HFF-Myc (cell line): ENCODE measurements at regions not wholly inside any gene's neighbourhood (a gene's known extent, or its start where the extent isn't known, plus 50 kb on each side); places are given as distances from the start of the nearest gene placed in this dataset.

Experiments used
- DNase-seq: peaks from one replicate; pipeline ENCODE4 v3.0.0-alpha.2; 2011; ENCODE audit warnings: low read depth; ENCODE audit errors: extremely low read depth
- H3K4me3 ChIP-seq: replicated peaks from 2 replicates; pipeline ENCODE4 v1.5.1; 2011; ENCODE audit warnings: low read depth, mild to moderate bottlenecking, control low read depth, low read length
- TF ChIP-seq, protein P1 (sequence below): IDR thresholded peaks from 2 replicates; pipeline ENCODE4 v1.5.1; 2012; ENCODE audit warnings: mild to moderate bottlenecking, low read depth, low read length, control low read depth; ENCODE audit errors: missing control alignments

DNA sequence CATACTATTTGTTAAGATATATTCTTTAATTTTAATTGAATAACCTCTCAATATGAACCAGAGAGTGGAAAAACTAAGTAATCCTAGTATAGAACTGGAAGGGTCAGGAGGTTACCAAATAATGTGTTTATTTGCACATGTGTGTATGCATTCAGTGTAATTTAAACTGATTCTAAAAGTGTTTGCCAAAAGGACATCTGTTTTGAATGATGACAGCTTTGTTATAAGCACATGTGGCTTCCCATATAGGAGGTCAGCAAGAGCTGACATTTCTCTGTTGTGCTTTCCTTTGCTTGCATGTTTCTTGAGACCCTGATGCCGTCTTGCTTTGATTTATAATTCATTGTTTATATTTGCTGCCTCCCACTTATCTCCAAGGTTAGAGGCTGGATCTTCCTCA lies 383.4 kb downstream of the BRINP1 start:
- TF ChIP-seq, protein P1, sequence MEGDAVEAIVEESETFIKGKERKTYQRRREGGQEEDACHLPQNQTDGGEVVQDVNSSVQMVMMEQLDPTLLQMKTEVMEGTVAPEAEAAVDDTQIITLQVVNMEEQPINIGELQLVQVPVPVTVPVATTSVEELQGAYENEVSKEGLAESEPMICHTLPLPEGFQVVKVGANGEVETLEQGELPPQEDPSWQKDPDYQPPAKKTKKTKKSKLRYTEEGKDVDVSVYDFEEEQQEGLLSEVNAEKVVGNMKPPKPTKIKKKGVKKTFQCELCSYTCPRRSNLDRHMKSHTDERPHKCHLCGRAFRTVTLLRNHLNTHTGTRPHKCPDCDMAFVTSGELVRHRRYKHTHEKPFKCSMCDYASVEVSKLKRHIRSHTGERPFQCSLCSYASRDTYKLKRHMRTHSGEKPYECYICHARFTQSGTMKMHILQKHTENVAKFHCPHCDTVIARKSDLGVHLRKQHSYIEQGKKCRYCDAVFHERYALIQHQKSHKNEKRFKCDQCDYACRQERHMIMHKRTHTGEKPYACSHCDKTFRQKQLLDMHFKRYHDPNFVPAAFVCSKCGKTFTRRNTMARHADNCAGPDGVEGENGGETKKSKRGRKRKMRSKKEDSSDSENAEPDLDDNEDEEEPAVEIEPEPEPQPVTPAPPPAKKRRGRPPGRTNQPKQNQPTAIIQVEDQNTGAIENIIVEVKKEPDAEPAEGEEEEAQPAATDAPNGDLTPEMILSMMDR, result no peak
- H3K4me3 ChIP-seq, result no peak overlapping the region
- DNase-seq, result no peak

DNA sequence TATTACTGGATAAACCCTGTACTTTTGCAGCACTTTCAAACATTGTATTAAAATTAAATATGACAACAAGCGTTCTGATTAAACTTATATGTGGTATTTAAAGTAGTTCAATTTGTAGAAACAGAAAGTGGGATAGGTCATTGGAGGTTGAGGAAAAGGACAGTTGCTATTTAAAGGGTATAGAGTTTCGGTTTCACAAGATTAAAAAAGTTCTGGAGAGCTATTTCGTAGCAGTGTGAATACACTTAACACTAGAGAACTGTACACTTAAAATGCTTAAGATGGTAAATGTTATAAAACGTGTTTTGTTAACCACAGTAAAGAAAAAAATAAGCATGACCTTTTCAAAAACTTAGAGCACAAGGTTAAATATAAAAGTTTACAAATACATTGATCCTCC lies 382.1 kb downstream of the BRINP1 start:
- no peak for DNase-seq
- H3K4me3 ChIP-seq, result no peak overlapping the region
- TF ChIP-seq, protein P1, result no peak

DNA sequence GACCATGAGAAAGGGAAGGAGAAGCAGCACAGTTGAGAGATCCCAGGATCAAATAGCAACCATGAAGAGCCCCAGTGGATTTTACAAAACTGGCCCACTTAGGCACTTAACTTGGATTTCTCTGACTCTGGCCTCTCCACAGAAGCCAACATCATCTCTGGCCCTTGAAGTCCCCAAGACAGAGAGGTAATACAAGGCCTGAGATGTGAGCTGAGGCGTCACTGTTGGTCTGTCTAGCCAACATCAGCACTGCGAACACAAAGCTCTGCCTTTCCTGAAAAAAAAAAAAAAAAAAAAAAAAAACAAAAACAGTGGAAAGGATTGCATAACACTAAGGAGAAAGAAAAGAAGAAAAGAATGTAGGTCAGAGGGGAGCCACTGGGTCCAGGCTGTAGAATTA lies 378.3 kb downstream of the BRINP1 start:
- TF ChIP-seq, protein P1, result no peak
- no peak for DNase-seq
- no peak overlapping the region for H3K4me3 ChIP-seq

DNA sequence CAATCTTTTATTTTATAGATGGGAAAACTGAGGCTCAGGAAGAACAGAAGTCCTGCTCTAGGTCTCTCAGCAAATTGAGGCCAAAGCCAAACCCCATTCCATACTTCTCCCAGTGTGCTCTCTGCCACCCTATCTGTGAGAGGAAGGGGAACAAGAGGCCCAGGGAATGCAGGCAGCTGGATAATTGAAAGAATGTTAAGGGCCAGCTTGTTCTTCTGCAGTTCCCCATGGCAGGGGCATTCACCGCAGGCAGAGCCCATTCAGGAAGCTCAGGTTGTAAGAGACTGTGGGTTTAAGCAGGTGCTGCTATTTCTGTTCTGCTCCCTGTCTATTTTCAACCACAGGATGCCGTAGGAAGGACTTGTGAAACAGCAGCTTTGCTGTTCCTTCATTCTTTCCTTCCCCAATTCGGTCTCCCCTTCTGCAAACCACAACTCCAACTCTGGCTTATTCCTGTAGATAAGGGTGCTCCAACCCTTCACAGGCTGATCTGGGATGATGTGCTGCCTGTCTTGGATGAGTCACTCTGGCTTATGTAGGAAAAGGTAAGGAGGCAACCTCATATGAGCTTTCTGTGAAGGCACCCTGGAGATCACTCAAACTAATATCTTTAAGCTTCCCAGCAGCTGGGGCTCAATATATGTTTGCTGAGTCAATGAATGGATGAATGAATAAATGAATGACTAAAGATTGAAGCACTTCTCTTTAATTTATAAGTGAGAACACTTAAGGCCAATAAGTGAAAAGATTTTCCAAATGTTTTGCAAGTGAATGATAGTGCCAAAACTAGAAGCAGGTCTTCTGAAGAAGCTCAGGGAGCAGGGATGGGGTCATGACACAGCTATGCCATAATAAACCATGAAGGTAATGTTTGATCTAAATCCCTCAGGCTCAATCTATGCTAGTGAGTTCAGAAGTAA lies 377.6 kb downstream of the BRINP1 start:
- TF ChIP-seq, protein P1, result no peak
- no peak overlapping the region for H3K4me3 ChIP-seq
- no peak for DNase-seq

DNA sequence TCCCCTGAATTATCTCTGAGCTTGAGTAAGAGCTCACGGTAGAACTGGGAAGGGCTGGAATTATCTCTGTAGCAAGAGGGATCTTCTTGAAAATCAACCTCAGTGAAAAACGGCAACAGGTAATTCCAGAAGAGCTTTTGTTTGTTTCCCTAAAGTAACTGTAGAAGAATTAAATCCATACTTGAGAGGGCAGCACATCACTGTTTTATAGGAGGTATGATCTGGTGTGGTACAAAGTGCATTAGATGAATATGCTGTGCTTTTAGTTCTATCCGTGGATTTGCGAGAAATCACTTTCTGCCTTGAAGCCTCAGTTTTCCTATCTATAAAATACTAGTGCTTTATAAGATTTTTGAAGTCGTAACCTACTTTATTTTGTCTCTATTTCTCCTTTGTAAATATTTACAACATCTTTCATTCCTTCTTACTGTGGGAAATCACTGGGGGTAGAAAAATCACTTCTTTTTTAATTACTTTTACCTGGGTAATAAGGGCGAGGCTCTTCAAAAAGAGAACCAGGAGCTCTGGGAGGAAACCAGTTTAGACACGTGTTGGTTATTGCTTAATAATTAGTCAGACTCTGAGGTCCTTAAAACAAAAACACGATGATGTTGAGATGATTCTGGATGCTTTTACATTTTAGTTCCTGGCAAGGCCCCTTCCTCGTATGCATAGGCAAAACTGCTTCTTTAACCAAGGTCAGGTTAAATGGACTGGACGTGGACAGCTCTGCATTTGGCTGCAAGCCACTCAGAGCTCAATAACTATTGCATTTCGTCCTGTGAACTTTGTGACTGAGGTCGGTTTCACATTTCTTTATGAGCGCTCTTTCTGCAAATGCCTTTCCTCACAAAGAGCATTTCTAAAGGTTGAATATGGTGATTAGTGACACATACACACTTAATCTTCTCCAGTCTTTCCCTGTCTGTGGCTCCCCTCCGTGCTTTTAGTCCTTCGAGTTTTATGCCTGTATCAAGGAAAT lies 376.1 kb downstream of the BRINP1 start:
- no peak overlapping the region for H3K4me3 ChIP-seq
- TF ChIP-seq, protein P1, result no peak
- DNase-seq, result no peak

DNA sequence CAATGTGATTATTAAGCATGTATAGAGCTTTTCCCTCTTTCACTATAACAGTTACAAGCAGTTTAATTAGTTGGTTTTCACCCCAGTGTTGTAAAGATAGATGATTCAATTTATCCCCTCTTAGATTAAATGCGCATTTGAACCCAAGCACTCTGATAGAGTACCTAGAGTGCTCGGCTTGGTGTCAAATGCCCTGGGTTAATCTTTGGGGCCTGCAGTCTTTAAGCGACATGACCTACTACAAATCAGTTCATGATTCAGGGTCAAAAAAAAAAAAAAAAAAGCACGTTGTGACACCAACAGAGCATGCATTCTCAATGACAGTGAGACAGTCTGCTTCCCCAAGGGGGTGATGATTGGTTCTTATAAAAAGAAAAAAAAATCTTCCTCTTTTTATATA lies 375.3 kb downstream of the BRINP1 start:
- TF ChIP-seq, protein P1, result no peak
- no peak overlapping the region for H3K4me3 ChIP-seq
- no peak for DNase-seq
